H1 (cell line): ENCODE measurements at regions not wholly inside any gene's neighbourhood (a gene's known extent, or its start where the extent isn't known, plus 50 kb on each side); places are given as distances from the start of the nearest gene placed in this dataset.

Experiments
- CTCF ChIA-PET: fragments of 300-600 bp; sonication (Branson Sonifier 250); formaldehyde crosslinking; loops from one replicate; lab custom pipeline; 2021; ENCODE audit not compliant: partially characterized antibody; lab: Charles Lee
- POLR2A ChIA-PET: fragments of 300-600 bp; sonication (Branson Sonifier 250); formaldehyde crosslinking; loops from one replicate; lab custom pipeline; 2021; ENCODE audit warnings: inconsistent platforms; ENCODE audit not compliant: partially characterized antibody; lab: Charles Lee
- DNase-seq, 2 experiments: peaks; one replicate each; pipeline versions ENCODE4 v3.0.0 to v3.0.0-alpha.2; 2010 to 2022; ENCODE audit warnings: low spot score in 2 of 2, low read depth in 1 of 2, mixed read lengths in 1 of 2
- FAIRE-seq: peaks from 2 replicates; lab custom pipeline; 2011; peaks lifted over from hg19 to GRCh38; lab: Jason Lieb, UNC
- H2AFZ ChIP-seq: 2 replicates; pipeline ENCODE4 v1.8.1; 2012; ENCODE audit warnings: low read length, inconsistent platforms
- H2AK5ac ChIP-seq: 2 replicates; pipeline ENCODE4 v1.6.1; 2013; ENCODE audit warnings: low read depth, low read length
- H2BK120ac ChIP-seq: replicated peaks from 2 replicates; pipeline ENCODE3; 2013; ENCODE audit warnings: low read depth, low read length, inconsistent platforms
- H2BK12ac ChIP-seq: 2 replicates; pipeline ENCODE4 v1.6.1; 2013; ENCODE audit warnings: low read depth, low read length
- H2BK15ac ChIP-seq: 2 replicates; pipeline ENCODE4 v1.6.1; 2013; ENCODE audit warnings: low read length
- H2BK20ac ChIP-seq: 2 replicates; pipeline ENCODE4 v1.6.1; 2013; ENCODE audit warnings: low read length
- H2BK5ac ChIP-seq: 2 replicates; pipeline ENCODE4 v1.6.1; 2013; ENCODE audit warnings: low read depth, low read length
- H3K14ac ChIP-seq: 2 replicates; pipeline ENCODE4 v1.6.1; 2013; ENCODE audit warnings: inconsistent platforms; ENCODE audit not compliant: insufficient read length
- H3K18ac ChIP-seq: 2 replicates; pipeline ENCODE4 v1.6.1; 2013; ENCODE audit warnings: low read length; ENCODE audit errors: extremely low read depth
- H3K23ac ChIP-seq: 2 replicates; pipeline ENCODE4 v1.6.1; 2013; ENCODE audit warnings: inconsistent platforms; ENCODE audit not compliant: insufficient read length
- H3K23me2 ChIP-seq: 2 replicates; pipeline ENCODE4 v1.6.1; 2013; ENCODE audit warnings: low read depth, low read length
- H3K27ac ChIP-seq: 2 replicates; pipeline ENCODE4 v1.6.1; 2011; ENCODE audit warnings: low read depth, low read length, inconsistent platforms
- H3K27me3 ChIP-seq, 4 experiments: replicated peaks in 1 of 4; 1 replicate in 1 of 4; 2 replicates in 3 of 4; pipeline versions ENCODE4 v1.6.1 to v1.8.1; 2011 to 2013; ENCODE audit warnings: low read length in 3 of 4, mild to moderate bottlenecking in 3 of 4, inconsistent platforms in 2 of 4, mixed read lengths in 2 of 4, moderate library complexity in 1 of 4; ENCODE audit not compliant: control insufficient read depth in 3 of 4, insufficient read depth in 3 of 4; ENCODE audit errors: extremely low read depth in 1 of 4
- H3K36me3 ChIP-seq, 4 experiments: 2 replicates each; pipeline versions ENCODE4 v1.6.1 to v1.8.1; 2011 to 2013; ENCODE audit warnings: mild to moderate bottlenecking in 4 of 4, low read length in 3 of 4, moderate library complexity in 2 of 4, control low read depth in 1 of 4, inconsistent platforms in 1 of 4; ENCODE audit not compliant: insufficient read depth in 4 of 4, control insufficient read depth in 2 of 4
- H3K4ac ChIP-seq: replicated peaks from 2 replicates; pipeline ENCODE3; 2013; ENCODE audit warnings: low read length, low read depth, mixed read lengths, inconsistent platforms; ENCODE audit not compliant: insufficient read length
- H3K4me1 ChIP-seq, 4 experiments: replicated peaks in 1 of 4; 1 replicate in 1 of 4; 2 replicates in 3 of 4; pipeline versions ENCODE4 v1.6.1 to v1.8.1; 2011 to 2013; ENCODE audit warnings: low read length in 3 of 4, inconsistent platforms in 2 of 4, mixed read lengths in 1 of 4; ENCODE audit not compliant: insufficient read depth in 4 of 4, control insufficient read depth in 3 of 4
- H3K4me2 ChIP-seq, 2 experiments: 2 replicates each; pipeline versions ENCODE4 v1.6.1 to v1.8.1; 2011 to 2013; ENCODE audit warnings: low read depth in 2 of 2, low read length in 2 of 2, control low read depth in 1 of 2, inconsistent platforms in 1 of 2, mild to moderate bottlenecking in 1 of 2; ENCODE audit not compliant: insufficient read depth in 1 of 2
- H3K4me3 ChIP-seq, 4 experiments: fragments of 200-600, 300-600 bp in 1 of 4; sonication (generic), shearing (Covaris generic), sonication (Bioruptor Twin) in 1 of 4; 2 replicates each; pipeline versions ENCODE4 v1.5.1 to v1.8.1; 2011 to 2016; ENCODE audit warnings: low read length in 4 of 4, low read depth in 3 of 4, control low read depth in 2 of 4, inconsistent platforms in 2 of 4, mild to moderate bottlenecking in 2 of 4, mixed read lengths in 1 of 4, moderate library complexity in 1 of 4; ENCODE audit not compliant: insufficient read depth in 2 of 4; ENCODE audit errors: extremely low read depth in 1 of 4
- H3K56ac ChIP-seq: replicated peaks from 2 replicates; pipeline ENCODE3; 2013; ENCODE audit warnings: low read depth, mild to moderate bottlenecking, mixed read lengths, low read length, inconsistent platforms; ENCODE audit not compliant: insufficient read length
- H3K79me1 ChIP-seq: 2 replicates; pipeline ENCODE4 v1.6.1; 2013; ENCODE audit warnings: low read depth, low read length, control low read depth
- H3K79me2 ChIP-seq, 2 experiments: 2 replicates each; pipeline versions ENCODE4 v1.6.1 to v1.8.1; 2012 to 2013; ENCODE audit warnings: low read length in 2 of 2, mild to moderate bottlenecking in 2 of 2, inconsistent platforms in 1 of 2; ENCODE audit not compliant: insufficient read depth in 2 of 2, control insufficient read depth in 1 of 2
- H3K9ac ChIP-seq, 4 experiments: replicated peaks in 1 of 4; 1 replicate in 1 of 4; 2 replicates in 3 of 4; pipeline versions ENCODE4 v1.6.1 to v1.8.1; 2011 to 2013; ENCODE audit warnings: low read depth in 3 of 4, low read length in 3 of 4, control low read depth in 2 of 4, mild to moderate bottlenecking in 2 of 4, moderate library complexity in 2 of 4, inconsistent platforms in 1 of 4; ENCODE audit errors: extremely low read depth in 1 of 4
- H3K9me3 ChIP-seq, 2 experiments: 2 replicates each; pipeline versions ENCODE4 v1.6.1 to v1.8.1; 2012 to 2013; ENCODE audit warnings: mild to moderate bottlenecking in 2 of 2, moderate library complexity in 2 of 2, control low read depth in 1 of 2, inconsistent platforms in 1 of 2, low read depth in 1 of 2, low read length in 1 of 2, mixed read lengths in 1 of 2; ENCODE audit not compliant: insufficient read depth in 2 of 2
- H4K20me1 ChIP-seq, 2 experiments: replicated peaks in 1 of 2; 2 replicates each; pipeline versions ENCODE3 to v1.8.1; 2011 to 2013; ENCODE audit warnings: inconsistent platforms in 2 of 2, low read length in 2 of 2, mild to moderate bottlenecking in 1 of 2; ENCODE audit not compliant: insufficient read depth in 2 of 2, control insufficient read depth in 1 of 2
- H4K5ac ChIP-seq: 2 replicates; pipeline ENCODE4 v1.6.1; 2013; ENCODE audit warnings: low read length, low read depth, mixed read lengths, inconsistent platforms; ENCODE audit not compliant: insufficient read length
- H4K8ac ChIP-seq: 2 replicates; pipeline ENCODE4 v1.8.0; 2013; ENCODE audit warnings: mild to moderate bottlenecking, moderate library complexity, low read length, inconsistent platforms; ENCODE audit not compliant: insufficient read depth; ENCODE audit errors: extremely low read depth
- H4K91ac ChIP-seq: replicated peaks from 2 replicates; pipeline ENCODE3; 2013; ENCODE audit warnings: low read length, mixed read lengths, inconsistent platforms; ENCODE audit not compliant: insufficient read length
- ATF2 ChIP-seq: IDR thresholded peaks from 2 replicates; pipeline ENCODE4 v1.6.1; 2012; ENCODE audit warnings: low read length, inconsistent platforms
- CREB1 ChIP-seq: IDR thresholded peaks from 2 replicates; pipeline ENCODE4 v1.6.1; 2012; ENCODE audit warnings: inconsistent platforms
- NRF1 ChIP-seq: IDR thresholded peaks from 2 replicates; pipeline ENCODE4 v1.6.1; 2011; ENCODE audit warnings: mild to moderate bottlenecking, low read depth, low read length, improper control_type of control experiment
- POLR2A ChIP-seq, 2 experiments: IDR thresholded peaks; 1 replicate in 1 of 2; 2 replicates in 1 of 2; pipeline ENCODE4 v1.6.1; 2011; ENCODE audit warnings: low read depth in 2 of 2, low read length in 2 of 2, mild to moderate bottlenecking in 2 of 2; ENCODE audit errors: control extremely low read depth in 1 of 2
- POU5F1 ChIP-seq: IDR thresholded peaks from 2 replicates; pipeline ENCODE4 v1.6.1; 2011; ENCODE audit warnings: low read depth, mild to moderate bottlenecking, low read length, moderate library complexity
- RAD21 ChIP-seq, 2 experiments: IDR thresholded peaks in 1 of 2; conservative IDR thresholded peaks in 1 of 2; 2 replicates each; pipeline ENCODE4 v1.6.1; 2011; ENCODE audit warnings: low read depth in 2 of 2, low read length in 2 of 2, improper control_type of control experiment in 1 of 2, inconsistent platforms in 1 of 2, mild to moderate bottlenecking in 1 of 2, moderate library complexity in 1 of 2
- RFX5 ChIP-seq: IDR thresholded peaks from 2 replicates; pipeline ENCODE4 v1.6.1; 2011; ENCODE audit warnings: low read depth, low read length, improper control_type of control experiment, borderline replicate concordance
- SIRT6 ChIP-seq: IDR thresholded peaks from one replicate; pipeline ENCODE4 v1.7.1; 2012; ENCODE audit warnings: low read length, inconsistent platforms
- WGBS, 2 experiments: shearing (Covaris generic) in 1 of 2; methylation state at CpG; one replicate each; pipeline versions ENCODE4 v1.1.6 to v1.1.7; 2013 to 2015; ENCODE audit warnings: low lambda C conversion rate in 2 of 2, mixed read lengths in 2 of 2, inconsistent platforms in 1 of 2, low coverage in 1 of 2, missing lambda C conversion rate in 1 of 2; ENCODE audit not compliant: insufficient replicate concordance in 2 of 2, insufficient coverage in 1 of 2, insufficient read length in 1 of 2; ENCODE audit errors: extremely low coverage in 1 of 2, missing lambda C conversion rate in 1 of 2; 5-methylcytosine and 5-hydroxymethylcytosine counted together

- TF ChIP-seq POLR2A (IDR thresholded peaks at IDR 0.05; ENCODE audit: control extremely low read depth in 1 of 2, low read depth in 2 of 2, low read length in 2 of 2): no peak
These were observed 339.1 kb downstream of the PTPRC start (continued) for GRCh38 chr1:198977909-198978308.

- H3K36me3 ChIP-seq: no peaks in the 10 kb centered on the region
- POLR2A ChIA-PET: no interaction called here
- no peak overlapping the region for H2BK15ac ChIP-seq
- H3K4me3 ChIP-seq: no peak overlapping the region
- H4K91ac ChIP-seq: no peak overlapping the region
- H3K27me3 ChIP-seq: no peaks in the 10 kb centered on the region
- H3K9ac ChIP-seq: no peak overlapping the region
- no peak overlapping the region for H3K27ac ChIP-seq
- no peak overlapping the region for H2BK12ac ChIP-seq
- no peak for TF ChIP-seq RAD21 (IDR thresholded peaks at IDR 0.05 in 1 of 2, conservative IDR thresholded peaks at IDR 0.05 in 1 of 2; ENCODE audit: low read depth in 2 of 2, low read length in 2 of 2)
- TF ChIP-seq SIRT6: no peak
- no peak for TF ChIP-seq CREB1
- no peak for TF ChIP-seq ATF2
- no peak for TF ChIP-seq POU5F1
- TF ChIP-seq NRF1: no peak
- TF ChIP-seq RFX5: no peak
- no peak for DNase-seq
- no peak overlapping the region for H3K18ac ChIP-seq
- no peak for FAIRE-seq
- H2BK20ac ChIP-seq: no peak overlapping the region
- H3K4ac ChIP-seq: no peak overlapping the region
- no peak overlapping the region for H3K56ac ChIP-seq
- no peaks in the 10 kb centered on the region for H3K9me3 ChIP-seq
- no peaks in the 10 kb centered on the region; a peak in 1 of 7 replicates for H3K4me1 ChIP-seq
- no peaks in the 10 kb centered on the region for H4K20me1 ChIP-seq
- H2BK120ac ChIP-seq: no peak overlapping the region
- no peak overlapping the region for H3K23ac ChIP-seq
- H3K23me2 ChIP-seq: no peaks in the 10 kb centered on the region
- H3K14ac ChIP-seq: no peak overlapping the region
- H3K4me2 ChIP-seq: no peak overlapping the region
- H2BK5ac ChIP-seq: no peak overlapping the region
- no peak overlapping the region for H4K5ac ChIP-seq
- H3K79me1 ChIP-seq: no peaks in the 10 kb centered on the region
- no peaks in the 10 kb centered on the region for H3K79me2 ChIP-seq
- CTCF ChIA-PET: interaction anchor here (1.0 kb wide), 1 partner anchor 13 kb away, joined by 3 read pairs; no protein-coding TSS in a partner anchor
- H4K8ac ChIP-seq: no peak overlapping the region
- H2AK5ac ChIP-seq: no peak overlapping the region
- 89% methylated on average over 1 of the region's 1 CpG; no CpG with 5 or more reads in 1 of the 2 experiments for WGBS, 2 experiments
- H2AFZ ChIP-seq: no peak overlapping the region
These were observed 339.7 kb downstream of the PTPRC start for GRCh38 chr1:198978523-198978922.
